Stimulated activated naive B cell treated with anti-CD40 and anti-IgM and Interleukin-4, amounts not matched to agents 10 μg/mL and 1 μg/mL and 100 μg/mL, for 72 hours (primary cell): ENCODE measurements at regions not wholly inside any gene's neighbourhood (a gene's known extent, or its start where the extent isn't known, plus 50 kb on each side); places are given as distances from the start of the nearest gene placed in this dataset.

Experiments used
- ATAC-seq, 2 donors: fragments of 150-1000 bp; cut with Tn5 transposase; replicated peaks; 2 replicates each; pipeline ENCODE4 v1.10.0; 2021; ENCODE audit warnings: moderate library complexity in 1 of 2
- DNase-seq: peaks from one replicate; pipeline ENCODE4 v3.0.0; 2021
- H3K27ac Mint-ChIP-seq: one replicate; pipeline ENCODE4 v1.8.0; 2022; ENCODE audit warnings: mild to moderate bottlenecking, mixed read lengths
- H3K27me3 Mint-ChIP-seq, 2 donors: one replicate each; pipeline ENCODE4 v1.8.0; 2022; ENCODE audit warnings: mixed read lengths in 2 of 2
- H3K36me3 Mint-ChIP-seq, 2 donors: one replicate each; pipeline ENCODE4 v1.8.0; 2022; ENCODE audit warnings: mixed read lengths in 2 of 2, mild to moderate bottlenecking in 1 of 2
- H3K4me1 Mint-ChIP-seq, 2 donors: one replicate each; pipeline ENCODE4 v1.8.0; 2022; ENCODE audit warnings: mixed read lengths in 2 of 2, mild to moderate bottlenecking in 1 of 2
- H3K4me3 Mint-ChIP-seq, 2 donors: one replicate each; pipeline ENCODE4 v1.8.0; 2022; ENCODE audit warnings: mild to moderate bottlenecking in 2 of 2, mixed read lengths in 2 of 2, moderate library complexity in 1 of 2
- H3K9me3 Mint-ChIP-seq, 2 donors: one replicate each; pipeline ENCODE4 v1.8.0; 2022; ENCODE audit warnings: mixed read lengths in 2 of 2, mild to moderate bottlenecking in 1 of 2

DNA sequence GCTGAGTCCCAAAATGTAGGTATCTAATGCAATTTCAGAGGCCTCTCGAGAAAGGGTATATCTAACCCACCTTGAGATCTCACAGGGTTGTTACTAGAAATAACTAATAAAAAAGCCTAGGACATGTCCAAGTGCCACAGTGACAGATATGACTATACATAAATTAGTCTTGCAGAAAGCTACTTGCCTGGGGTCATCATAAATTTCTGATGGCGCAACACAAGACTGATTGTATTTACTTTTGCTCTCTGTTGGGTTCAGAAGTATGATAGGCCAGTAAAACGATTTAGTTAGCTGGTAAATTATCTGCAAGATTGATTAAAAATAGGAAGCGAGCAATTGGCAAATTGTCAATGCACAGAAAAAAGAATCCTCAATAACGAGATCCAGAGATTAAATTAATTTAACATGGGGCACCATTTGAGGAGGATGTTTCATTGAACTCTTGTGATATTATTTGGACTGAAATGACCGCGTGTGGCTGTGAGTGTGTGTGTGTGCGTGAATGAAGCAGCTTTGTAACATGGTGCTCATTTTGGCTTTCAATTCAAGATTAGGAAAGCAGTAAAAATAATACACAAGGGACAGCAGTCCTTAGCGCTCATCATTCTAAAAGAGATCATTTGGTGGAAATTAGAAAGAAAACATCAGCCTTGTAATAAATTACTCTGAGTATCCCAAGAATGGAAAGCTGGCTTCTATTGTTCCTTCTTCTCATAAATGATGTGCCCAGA, 157.4 kb upstream of the ZFHX3 start:
- Mint-ChIP-seq H3K4me1 (no peaks in the 10 kb centered on the region), H3K27me3 (peaks cover 0 to 4% of the 10 kb centered on the region in 2 donors), H3K27ac (no peak overlapping the region), H3K9me3 (no peaks in the 10 kb centered on the region), H3K4me3 (no peak overlapping the region), H3K36me3 (no peaks in the 10 kb centered on the region)
- no peak for ATAC-seq
- DNase-seq = no peak

DNA sequence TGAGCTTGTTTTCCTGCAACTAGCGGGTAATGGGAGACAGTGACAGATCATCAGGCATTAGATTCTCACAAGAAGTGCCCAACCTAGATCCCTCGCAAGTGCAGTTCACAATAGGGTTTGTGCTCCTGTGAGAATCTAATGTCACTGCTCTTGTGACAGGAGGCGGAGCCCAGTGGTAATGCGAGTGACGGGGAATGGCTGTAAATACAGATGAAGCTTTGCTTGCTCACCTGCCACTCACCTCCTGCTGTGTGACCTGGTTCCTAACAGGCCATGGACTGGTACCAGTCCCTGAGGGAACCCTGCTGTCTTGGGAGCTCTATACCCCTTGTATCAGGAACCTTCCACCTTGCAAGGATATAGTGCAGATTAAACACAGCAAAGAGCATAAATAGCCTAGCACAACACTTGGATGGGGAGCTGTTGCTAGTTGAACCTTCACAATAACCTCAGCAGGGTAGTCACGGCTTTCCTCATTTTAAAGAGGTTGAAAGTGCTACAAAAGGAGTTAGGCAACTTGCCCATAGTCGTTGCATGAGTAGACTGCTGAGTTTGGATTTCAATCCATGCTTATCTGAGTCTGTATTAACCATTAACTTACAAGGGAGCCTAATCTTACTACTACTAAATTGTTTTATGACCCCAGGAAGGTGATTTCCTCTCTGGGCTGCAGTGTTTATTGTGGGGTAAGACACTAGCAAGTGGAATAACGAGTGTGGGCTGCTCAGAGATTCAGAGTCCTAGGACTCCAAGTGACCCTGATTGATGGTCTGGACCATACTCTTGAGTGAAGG, 156.6 kb upstream of the ZFHX3 start:
- Mint-ChIP-seq H3K27ac (no peak overlapping the region), H3K9me3 (no peaks in the 10 kb centered on the region), H3K4me3 (no peak overlapping the region), H3K27me3 (peaks cover 0 to 4% of the 10 kb centered on the region in 2 donors), H3K36me3 (no peaks in the 10 kb centered on the region), H3K4me1 (no peaks in the 10 kb centered on the region)
- DNase-seq = no peak
- no peak for ATAC-seq

DNA sequence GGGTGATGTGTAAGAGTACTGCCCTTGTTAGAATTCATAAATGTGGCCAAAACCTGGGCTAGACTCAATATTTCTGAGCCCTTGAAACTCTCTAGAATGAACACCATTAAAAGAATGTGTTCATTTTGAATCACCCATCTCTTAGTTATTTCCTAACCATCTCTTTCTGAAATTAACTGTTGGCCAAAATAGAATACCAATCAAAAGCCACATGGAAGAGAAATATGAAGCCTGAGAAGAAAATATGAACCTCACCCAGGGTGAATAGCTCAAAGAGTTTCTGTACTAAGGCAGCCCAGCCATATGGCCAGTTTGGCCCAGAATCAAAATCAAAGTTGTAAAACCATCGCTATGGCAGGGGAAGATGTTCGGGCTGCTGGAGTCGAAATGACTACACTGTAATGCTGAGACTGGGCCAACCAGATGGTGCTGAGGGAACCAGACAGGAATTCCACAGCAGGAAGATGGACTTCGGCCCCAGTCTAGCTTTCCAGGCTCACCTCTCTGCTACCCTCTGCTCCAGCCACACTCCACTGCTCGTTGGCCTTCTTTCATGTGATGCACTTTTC, 154.3 kb upstream of the ZFHX3 start:
- no peaks in the 10 kb centered on the region for H3K4me1 Mint-ChIP-seq
- no peak overlapping the region for H3K27ac Mint-ChIP-seq
- peaks cover 0 to 4% of the 10 kb centered on the region in 2 donors for H3K27me3 Mint-ChIP-seq
- H3K9me3 Mint-ChIP-seq = no peaks in the 10 kb centered on the region
- H3K4me3 Mint-ChIP-seq = no peak overlapping the region
- DNase-seq (no peak), ATAC-seq (no peak)
- H3K36me3 Mint-ChIP-seq = no peaks in the 10 kb centered on the region

DNA sequence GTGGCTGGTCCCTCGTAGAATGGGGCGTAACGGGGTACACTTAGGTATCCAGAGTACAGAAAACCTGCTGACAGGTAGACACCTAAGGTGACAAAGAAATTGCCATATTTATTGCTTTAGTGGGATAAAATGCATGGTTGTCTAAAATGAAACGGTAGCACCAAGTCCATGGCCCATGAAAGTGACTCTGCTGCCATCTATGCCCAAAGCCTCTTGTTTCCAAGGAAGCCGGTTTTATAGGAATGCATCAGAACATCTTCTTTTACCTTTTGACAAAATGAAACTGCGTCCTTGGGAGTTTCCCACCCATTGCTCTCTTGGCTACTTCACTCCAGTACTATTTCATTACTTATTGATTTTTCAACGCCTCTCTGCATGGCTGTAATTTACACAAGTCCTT, 151.3 kb upstream of the ZFHX3 start:
- DNase-seq (no peak), ATAC-seq (no peak)
- Mint-ChIP-seq H3K36me3 (no peaks in the 10 kb centered on the region), H3K27ac (no peak overlapping the region), H3K9me3 (no peaks in the 10 kb centered on the region), H3K4me3 (no peak overlapping the region), H3K4me1 (no peaks in the 10 kb centered on the region), H3K27me3 (no peaks in the 10 kb centered on the region)

DNA sequence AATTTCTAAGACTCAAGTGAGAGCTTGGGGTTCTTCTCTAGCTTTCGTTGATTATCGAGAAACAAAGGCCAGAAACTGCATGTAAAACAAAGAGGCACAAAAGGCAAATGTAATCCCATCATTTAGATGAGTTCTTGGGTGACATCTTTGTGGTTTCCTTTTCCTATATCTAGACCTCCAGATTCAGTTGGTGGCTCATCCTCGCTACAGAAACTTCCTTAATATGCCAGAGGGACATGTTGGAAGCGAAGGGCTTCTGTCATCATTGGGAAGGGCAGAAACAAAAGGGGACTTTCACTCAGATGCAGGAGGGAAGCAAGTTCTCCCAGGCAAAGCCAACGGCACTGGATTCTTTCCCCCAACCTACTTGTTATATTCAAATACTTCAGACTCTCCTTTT, 150.6 kb upstream of the ZFHX3 start:
- no peaks in the 10 kb centered on the region for H3K9me3 Mint-ChIP-seq
- H3K4me3 Mint-ChIP-seq = no peak overlapping the region
- no peaks in the 10 kb centered on the region for H3K36me3 Mint-ChIP-seq
- H3K27ac Mint-ChIP-seq = no peak overlapping the region
- H3K4me1 Mint-ChIP-seq = no peaks in the 10 kb centered on the region
- no peaks in the 10 kb centered on the region for H3K27me3 Mint-ChIP-seq
- no peak for ATAC-seq
- no peak for DNase-seq

DNA sequence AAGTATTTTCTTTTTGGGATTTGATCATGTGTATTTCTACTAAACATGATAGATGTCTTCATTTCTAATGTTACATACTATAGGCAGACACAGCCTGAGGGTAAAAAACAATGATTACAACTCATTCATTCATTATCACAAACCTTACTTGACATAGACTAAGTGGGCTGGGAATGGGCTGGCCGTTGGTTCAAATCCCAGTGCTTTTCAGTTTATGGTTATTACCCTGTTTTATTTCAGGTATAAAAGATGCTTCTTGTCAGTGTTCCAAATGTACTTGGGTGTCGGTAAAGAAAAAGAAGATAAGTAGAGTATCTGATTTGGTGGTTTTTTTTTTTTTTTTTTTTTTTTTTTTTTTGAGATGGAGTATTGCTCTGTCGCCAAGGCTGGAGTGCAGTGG, 149.7 kb upstream of the ZFHX3 start:
- no peak for DNase-seq
- Mint-ChIP-seq H3K4me1 (no peaks in the 10 kb centered on the region), H3K27me3 (no peaks in the 10 kb centered on the region), H3K4me3 (no peak overlapping the region), H3K9me3 (no peaks in the 10 kb centered on the region), H3K36me3 (no peaks in the 10 kb centered on the region), H3K27ac (no peak overlapping the region)
- ATAC-seq = no peak

DNA sequence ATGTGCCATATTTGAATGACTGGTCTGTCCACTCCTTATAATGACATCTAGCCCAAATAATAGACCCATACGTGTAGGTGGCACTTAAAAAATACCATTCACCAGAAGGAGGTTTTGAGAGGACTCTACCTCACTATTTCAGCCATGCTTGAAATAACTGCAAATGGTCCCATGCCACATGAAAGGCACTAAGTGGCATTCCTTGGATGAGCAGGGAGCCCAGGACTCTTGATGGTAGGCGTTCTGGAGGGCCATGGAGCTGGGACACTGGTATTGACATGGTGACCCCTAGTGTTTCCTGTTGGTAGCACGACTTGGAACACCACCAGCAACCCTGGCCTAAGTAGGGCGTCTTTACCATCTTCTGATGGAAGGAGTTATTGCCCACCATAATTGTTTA, 148.7 kb upstream of the ZFHX3 start:
- Mint-ChIP-seq H3K27me3 (no peaks in the 10 kb centered on the region), H3K4me3 (no peak overlapping the region), H3K36me3 (no peaks in the 10 kb centered on the region), H3K9me3 (no peaks in the 10 kb centered on the region), H3K27ac (no peak overlapping the region), H3K4me1 (peaks cover 2 to 7% of the 10 kb centered on the region in 2 donors)
- DNase-seq (peak; percentile 13), ATAC-seq (peak; percentile 73 to 85)

DNA sequence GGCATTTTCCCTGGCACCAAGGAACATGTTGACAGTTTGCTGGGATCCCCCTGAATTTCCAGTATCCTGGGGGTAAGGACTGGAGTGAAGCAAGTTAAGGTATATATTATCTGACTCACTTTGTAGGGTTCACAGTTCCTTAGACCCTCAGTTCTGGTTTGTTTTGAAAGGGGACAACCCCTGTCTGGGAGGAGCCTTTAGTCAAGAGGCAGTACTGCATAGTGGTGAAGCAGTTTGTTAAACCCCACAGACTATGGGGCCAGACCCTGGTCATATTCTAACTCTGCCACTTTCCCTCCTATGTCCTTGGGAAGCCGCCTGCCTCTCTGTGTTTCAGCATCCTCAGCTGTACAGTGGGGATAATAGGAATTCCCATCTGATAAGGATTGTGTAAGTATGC, 145.5 kb upstream of the ZFHX3 start:
- no peak for DNase-seq
- H3K36me3 Mint-ChIP-seq = peaks cover 0 to 2% of the 10 kb centered on the region in 2 donors
- peaks cover 0 to 1% of the 10 kb centered on the region in 2 donors for H3K9me3 Mint-ChIP-seq
- ATAC-seq = peak; percentile 45 to 52
- no peak overlapping the region for H3K4me3 Mint-ChIP-seq
- peaks cover 0 to 6% of the 10 kb centered on the region in 2 donors for H3K27me3 Mint-ChIP-seq
- peaks cover 9 to 20% of the 10 kb centered on the region in 2 donors for H3K4me1 Mint-ChIP-seq
- H3K27ac Mint-ChIP-seq = no peak overlapping the region

DNA sequence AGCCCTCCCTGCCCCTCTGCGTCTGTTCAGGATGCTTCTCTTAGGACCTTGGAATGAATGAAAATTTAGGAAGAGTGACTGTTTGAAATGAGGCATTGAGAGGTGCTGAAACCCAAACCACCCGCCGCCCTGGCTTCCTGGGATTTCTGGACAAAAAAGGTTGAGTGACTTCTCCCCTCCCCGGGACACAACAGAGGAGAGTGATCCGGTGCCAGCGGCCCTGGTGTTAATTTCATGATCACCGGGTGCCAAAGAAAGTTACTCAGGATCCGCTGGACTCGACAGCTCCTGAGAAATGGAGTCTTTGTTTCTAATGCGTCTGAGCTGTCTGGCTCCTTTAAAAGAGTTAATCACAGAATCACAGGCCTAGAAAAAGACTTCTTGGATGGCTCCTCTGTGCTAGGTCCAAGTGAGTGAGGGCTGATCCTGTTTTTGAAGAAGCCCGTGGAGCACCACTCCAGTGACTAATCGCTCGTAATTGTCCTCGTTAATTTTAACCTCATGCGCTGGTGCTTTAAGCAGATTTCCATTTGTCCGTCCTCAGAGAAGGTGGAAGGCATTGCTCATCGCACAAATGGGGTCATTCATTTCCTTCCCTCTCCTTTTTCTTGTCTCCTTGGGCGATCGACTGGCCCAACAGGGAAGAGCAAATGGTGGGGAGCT, 144.4 kb upstream of the ZFHX3 start:
- no peak for DNase-seq
- Mint-ChIP-seq H3K4me1 (peaks cover 9 to 20% of the 10 kb centered on the region in 2 donors), H3K4me3 (peak overlapping the region in 1 of 2 donors; percentile 25), H3K36me3 (peaks cover 0 to 2% of the 10 kb centered on the region in 2 donors), H3K27ac (peak overlapping the region; percentile 59), H3K9me3 (peaks cover 0 to 1% of the 10 kb centered on the region in 2 donors), H3K27me3 (peaks cover 0 to 6% of the 10 kb centered on the region in 2 donors)
- ATAC-seq = no peak

DNA sequence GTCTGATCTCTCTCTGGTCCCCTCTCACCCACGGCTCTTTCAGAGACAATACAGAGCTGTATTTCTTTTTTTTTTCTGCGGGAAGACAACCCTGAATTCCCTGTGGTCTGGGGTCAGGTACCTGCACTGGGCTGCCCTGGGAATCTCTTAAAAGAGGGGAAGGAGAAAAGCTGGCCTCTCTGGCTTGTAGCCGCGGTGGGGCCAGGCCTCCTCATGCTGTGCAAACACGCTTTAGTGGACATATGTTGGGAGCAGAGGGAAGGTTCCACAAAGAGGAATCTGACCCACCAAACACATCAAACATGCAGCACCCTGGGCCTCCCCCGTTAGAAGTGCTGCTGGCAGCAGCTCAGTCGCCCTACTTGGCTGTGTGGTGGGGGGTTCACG, 143.7 kb upstream of the ZFHX3 start:
- peaks cover 9 to 20% of the 10 kb centered on the region in 2 donors for H3K4me1 Mint-ChIP-seq
- H3K27ac Mint-ChIP-seq = peak overlapping the region; percentile 14
- peaks cover 0 to 6% of the 10 kb centered on the region in 2 donors for H3K27me3 Mint-ChIP-seq
- peaks cover 0 to 1% of the 10 kb centered on the region in 2 donors for H3K9me3 Mint-ChIP-seq
- peak overlapping the region; percentile 22 to 52 for H3K4me3 Mint-ChIP-seq
- ATAC-seq (peak; percentile 10), DNase-seq (no peak)
- peaks cover 0 to 2% of the 10 kb centered on the region in 2 donors for H3K36me3 Mint-ChIP-seq

DNA sequence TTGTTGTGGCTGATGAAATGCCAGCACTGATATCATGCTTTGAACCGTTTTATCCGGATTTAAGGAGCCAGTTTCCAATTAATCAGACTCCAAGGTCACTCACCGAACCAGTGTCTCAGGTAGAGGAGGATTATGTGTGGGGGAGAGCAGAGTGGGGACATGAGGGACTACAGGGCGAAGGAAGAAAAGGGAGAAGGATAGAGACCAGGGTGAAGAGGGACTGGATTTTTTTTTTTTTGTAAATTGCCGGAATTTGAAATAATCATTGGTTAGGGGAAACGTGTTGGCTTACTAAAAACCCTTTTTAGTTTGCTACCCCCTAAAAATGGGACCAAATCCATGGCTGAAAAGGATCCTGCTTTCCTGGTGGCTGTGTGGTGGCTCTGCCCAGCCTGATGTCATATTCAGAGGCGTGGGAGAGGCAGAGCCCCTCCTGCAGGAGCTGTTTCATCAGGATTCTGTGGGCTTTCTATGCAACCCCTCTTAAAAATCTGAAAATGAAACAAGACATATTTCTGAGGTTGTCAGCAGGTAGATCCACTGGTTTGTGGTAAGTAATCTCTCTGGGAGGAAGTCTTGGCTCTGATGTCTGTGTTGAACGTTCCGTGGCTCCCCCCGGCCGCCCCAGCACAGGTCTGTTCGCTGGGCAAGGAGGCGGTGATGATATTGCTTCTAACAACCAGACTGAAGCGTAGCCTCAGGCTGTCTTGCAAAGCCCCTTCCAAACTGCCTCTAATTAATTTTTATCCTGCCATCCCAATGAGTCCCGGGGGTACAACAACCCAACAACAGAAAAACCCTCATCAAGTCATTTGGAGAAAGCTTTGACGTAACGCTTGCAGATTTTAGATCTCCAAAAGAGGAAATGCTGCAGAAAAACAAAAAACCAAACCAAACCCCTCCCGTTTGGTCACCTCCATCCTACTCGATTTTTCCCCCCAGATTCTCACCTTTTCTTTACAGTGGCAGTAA, 143.0 kb upstream of the ZFHX3 start:
- peak overlapping the region; percentile 22 to 52 for H3K4me3 Mint-ChIP-seq
- H3K9me3 Mint-ChIP-seq = peaks cover 0 to 1% of the 10 kb centered on the region in 2 donors
- ATAC-seq = peak; percentile 73 to 80
- H3K27me3 Mint-ChIP-seq = peaks cover 0 to 6% of the 10 kb centered on the region in 2 donors
- DNase-seq = peak; percentile 14
- H3K36me3 Mint-ChIP-seq = peaks cover 0 to 2% of the 10 kb centered on the region in 2 donors
- peak overlapping the region; percentile 14 for H3K27ac Mint-ChIP-seq
- H3K4me1 Mint-ChIP-seq = peaks cover 9 to 20% of the 10 kb centered on the region in 2 donors

DNA sequence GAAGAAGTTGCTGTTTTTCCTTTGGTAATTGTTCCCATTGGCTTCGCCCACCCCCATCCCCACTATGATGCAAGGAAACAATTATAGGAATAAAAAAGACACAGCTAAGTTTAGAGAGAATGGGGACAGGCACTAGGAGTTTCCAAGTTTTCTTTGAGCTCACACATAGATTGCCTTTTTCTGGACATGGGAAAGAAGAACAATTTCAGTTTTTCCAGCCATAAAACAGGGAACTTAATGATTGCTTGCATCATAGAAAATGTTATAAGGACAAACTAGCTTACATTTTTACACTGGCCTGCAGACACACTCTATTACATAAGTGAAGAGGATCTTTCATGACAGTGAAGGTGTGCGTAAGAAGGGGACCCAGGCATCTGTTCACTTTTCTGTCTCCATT, 142.3 kb upstream of the ZFHX3 start:
- ATAC-seq = no peak
- Mint-ChIP-seq H3K27me3 (peaks cover 0 to 6% of the 10 kb centered on the region in 2 donors), H3K4me1 (peaks cover 9 to 20% of the 10 kb centered on the region in 2 donors), H3K36me3 (peaks cover 0 to 2% of the 10 kb centered on the region in 2 donors), H3K9me3 (peaks cover 0 to 1% of the 10 kb centered on the region in 2 donors), H3K27ac (no peak overlapping the region), H3K4me3 (peak overlapping the region in 1 of 2 donors; percentile 0)
- no peak for DNase-seq

DNA sequence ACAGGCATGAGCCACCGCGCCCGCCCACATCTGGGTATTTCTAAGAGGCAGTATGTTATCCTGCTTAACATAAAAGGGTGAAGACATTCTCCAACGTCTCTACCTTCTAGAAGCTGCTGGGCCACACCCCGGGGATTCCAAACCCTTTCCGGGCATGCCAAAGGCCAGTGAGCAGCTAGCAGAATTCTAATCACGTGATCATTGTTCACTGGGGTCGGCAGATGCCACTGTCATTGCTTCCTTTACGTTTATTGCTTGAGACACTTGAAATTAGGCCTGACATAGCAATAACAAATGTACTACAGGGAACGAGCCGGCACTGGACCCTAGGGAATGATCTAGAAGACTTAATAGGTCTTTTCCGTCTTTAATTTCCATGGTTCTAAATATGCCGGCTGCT, 141.2 kb upstream of the ZFHX3 start:
- H3K4me1 Mint-ChIP-seq = peaks cover 9 to 20% of the 10 kb centered on the region in 2 donors
- H3K27me3 Mint-ChIP-seq = peaks cover 0 to 6% of the 10 kb centered on the region in 2 donors
- H3K9me3 Mint-ChIP-seq = peaks cover 0 to 1% of the 10 kb centered on the region in 2 donors
- ATAC-seq = no peak
- no peak overlapping the region for H3K4me3 Mint-ChIP-seq
- no peak overlapping the region for H3K27ac Mint-ChIP-seq
- H3K36me3 Mint-ChIP-seq = peaks cover 0 to 2% of the 10 kb centered on the region in 2 donors
- DNase-seq = no peak
